HG03045 (cell line): ENCODE measurements at regions not wholly inside any gene's neighbourhood (a gene's known extent, or its start where the extent isn't known, plus 50 kb on each side); places are given as distances from the start of the nearest gene placed in this dataset.
"Not testable (repeated sequence)": the region's sequence is repeated elsewhere in the genome, so short reads cannot be mapped to it uniquely, and the experiment has no call there.

Source experiments
- ATAC-seq: cut with Tn5 transposase; IDR thresholded peaks from one replicate; pipeline ENCODE4 v1.9.1; 2021; ENCODE audit warnings: mild to moderate bottlenecking, moderate library complexity; ENCODE audit not compliant: unreplicated experiment

DNA sequence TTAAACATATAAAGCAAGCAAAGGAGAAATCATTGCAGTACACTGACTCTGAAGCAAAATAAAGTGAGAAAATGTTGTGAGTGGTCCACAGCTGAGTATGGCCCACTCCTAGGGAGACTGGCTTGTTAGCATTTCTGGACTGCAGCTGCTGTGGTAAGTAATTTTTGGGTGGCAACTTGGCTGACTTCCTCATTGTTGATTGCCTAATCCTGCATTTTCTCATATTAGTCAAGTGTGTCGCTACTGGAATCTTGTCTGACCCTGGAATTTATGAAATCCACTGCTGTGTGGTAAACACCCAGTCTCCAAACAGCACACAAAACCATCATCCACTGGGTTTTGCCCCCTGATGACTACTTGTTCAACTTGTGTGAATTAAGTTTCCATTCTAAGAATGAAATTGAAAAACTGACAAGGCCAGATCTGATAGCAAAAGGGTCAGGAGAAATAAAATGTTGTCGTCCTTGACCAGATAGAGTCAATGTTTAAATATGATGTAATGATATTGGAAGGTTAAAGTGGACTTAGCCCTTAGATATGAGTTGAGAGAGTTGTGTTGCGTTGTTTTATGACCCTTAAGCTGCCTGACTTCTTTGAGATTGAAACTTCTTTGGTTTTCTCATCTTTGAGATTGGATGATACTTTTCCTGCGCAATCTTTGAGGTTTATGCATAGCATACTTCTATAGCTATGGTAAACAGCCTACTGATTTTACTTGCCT is 106.6 kb upstream of the SEC22B start:
- not testable (repeated sequence) for ATAC-seq

DNA sequence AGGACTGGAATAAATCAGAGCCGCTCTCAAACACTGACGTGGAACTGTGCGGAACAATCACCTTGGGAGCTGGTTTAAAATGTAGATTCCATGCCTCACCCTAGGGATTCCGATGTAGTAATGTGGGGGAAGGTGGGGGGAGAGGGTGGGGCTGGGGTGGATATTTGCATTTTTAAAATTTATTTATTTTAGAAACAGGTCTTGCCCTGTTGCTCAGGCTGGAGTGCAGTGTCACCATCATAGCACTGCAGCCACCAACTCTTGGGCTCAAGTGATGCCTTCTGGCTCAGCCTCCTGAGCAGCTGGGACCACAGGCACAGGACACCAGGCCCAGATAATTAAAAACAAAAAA is 101.9 kb upstream of the SEC22B start:
- ATAC-seq = not testable (repeated sequence)

DNA sequence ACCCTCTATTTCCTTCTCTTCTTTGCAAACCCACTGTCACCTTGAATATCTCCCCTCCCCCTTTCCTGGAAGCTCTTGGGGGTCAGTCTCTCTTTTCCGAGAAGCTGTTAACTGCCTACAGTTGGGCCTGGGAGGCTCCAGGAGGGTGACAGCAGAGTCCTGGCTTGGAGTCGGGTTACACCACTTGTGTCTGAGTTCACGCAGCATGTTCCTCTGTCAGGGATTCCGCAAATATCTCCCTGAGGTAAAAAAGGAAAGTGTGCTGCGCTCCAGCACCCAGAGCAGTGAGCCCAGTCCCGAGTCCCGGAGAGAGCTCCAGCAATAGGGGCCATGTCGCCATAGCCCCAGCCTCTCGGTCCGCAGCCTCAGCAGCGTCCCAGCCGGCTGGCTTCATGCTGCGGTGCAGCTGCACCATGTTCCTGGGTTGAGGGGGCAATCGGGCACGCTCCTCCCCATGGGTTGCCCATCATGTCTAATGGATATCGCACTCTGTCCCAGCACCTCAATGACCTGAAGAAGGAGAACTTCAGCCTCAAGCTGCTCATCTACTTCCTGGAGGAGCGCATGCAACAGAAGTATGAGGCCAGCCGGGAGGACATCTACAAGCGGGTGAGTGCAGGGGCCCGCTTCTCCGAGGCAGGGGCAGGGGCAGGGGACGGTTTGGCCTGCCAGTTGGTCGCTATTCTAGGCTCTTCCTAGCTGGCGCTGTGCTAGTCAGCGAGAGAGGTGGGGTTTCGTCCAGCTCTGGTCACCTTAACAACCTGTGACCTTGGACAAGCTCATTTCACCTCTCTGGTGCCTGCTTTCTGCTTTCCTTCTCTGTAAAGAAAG is 101.3 kb upstream of the SEC22B start:
- not testable (repeated sequence) for ATAC-seq

DNA sequence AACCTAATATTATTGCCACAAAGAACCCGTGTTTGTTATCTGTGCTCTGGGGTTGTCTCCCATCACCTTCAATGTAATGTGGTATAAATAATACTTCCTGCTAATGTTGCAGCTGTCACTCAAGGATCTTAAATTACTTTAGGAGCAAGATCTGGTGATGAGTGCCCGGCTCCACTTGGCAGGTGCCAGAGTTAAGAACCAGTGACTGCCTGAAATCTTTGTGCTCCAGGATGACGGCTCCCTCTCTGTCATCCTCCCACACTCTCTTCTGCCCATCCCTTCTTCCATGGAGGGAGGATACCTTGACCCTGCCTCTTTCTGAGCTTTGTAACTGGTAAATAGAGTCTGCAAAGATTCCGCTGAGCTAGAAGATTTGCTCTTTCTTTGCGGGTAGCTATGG is 100.4 kb upstream of the SEC22B start:
- not testable (repeated sequence) for ATAC-seq

DNA sequence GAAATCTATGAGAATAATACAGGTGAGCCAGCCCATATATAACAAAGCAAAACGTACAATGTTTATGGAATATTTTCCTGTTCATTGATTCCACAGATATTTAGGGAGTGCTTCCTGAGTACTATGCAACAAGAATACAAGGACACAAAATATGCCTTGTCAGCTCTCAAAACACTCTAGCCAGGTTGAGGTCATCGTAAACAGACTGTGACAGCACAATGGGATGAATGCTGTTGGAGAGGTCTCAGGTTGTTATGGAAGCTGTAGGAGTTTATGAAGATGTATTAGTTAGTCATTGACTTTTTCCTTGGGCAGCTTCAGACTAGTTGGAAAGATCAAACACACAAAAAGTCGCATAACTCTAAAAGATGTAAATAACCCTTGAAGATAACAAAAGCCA is 98.1 kb upstream of the SEC22B start:
- ATAC-seq = not testable (repeated sequence)

DNA sequence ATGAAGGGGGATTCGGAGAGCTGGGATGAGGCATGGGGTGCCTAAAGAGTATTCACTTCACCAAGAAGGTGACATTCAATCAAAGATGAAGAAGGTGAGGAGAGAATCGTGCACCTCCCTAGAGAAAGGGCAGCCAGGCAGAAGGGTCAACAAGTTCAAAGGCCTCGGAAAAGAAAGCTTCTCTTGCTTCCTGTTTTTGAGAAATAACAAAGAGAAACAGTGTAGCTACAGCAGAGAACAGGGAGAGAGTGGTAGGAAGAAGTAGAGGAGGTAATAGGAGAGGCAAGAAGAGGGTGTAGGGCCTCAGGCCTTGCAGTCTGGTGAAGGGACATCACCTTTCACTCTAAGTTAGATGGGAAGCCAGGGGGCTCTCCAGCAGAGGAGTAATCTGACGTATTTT is 97.0 kb upstream of the SEC22B start:
- ATAC-seq = not testable (repeated sequence)

DNA sequence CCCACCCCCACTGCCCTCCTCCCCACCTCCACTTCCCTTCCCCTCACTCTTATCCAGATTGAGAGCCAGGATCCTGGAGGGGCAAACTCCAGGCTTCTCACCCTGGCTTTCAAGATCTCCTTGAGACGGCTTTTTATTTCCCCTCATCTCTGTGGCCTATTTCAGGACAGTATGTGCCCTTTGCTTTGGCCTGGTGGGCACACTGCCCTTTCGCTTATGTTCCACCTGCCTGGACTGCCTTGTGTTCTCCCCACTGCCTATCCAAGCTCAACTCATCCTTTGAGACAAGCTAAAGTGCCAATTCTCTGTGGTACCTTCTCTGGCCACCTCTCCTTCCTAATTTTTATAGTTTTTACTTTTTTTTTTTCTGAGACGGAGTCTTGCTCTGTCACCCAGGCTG is 95.9 kb upstream of the SEC22B start:
- not testable (repeated sequence) for ATAC-seq

DNA sequence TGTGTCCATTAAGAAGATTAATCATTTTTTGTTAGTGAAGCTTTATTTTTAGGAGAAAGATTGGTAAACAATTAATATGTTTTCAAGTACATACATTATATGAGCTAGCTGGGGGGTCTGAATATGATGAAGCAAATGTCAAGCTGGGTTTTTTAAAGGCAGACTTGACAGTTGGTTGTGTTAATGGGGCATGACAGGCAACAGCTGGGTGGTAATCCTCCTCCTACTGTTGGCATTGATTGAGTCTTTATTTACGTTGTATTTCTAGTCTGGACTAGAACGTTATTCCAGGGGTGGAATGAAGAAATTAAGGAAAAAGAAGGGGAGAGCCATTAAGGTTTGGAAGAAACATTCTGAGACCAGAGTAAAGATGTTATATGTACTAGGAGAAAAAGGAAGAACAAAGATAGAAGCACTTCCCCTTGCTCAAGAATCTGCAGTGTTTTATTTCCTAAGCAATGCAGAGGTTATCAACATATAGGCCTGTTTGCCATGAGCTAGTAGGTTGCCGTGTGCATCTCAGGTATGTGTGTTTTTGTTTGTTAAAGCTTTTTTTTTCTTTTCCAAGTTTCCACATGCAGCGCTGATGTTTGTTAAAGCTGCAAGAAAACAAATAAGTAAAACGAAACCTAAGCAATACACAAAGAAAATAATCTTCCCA is 95.4 kb upstream of the SEC22B start:
- ATAC-seq = not testable (repeated sequence)

DNA sequence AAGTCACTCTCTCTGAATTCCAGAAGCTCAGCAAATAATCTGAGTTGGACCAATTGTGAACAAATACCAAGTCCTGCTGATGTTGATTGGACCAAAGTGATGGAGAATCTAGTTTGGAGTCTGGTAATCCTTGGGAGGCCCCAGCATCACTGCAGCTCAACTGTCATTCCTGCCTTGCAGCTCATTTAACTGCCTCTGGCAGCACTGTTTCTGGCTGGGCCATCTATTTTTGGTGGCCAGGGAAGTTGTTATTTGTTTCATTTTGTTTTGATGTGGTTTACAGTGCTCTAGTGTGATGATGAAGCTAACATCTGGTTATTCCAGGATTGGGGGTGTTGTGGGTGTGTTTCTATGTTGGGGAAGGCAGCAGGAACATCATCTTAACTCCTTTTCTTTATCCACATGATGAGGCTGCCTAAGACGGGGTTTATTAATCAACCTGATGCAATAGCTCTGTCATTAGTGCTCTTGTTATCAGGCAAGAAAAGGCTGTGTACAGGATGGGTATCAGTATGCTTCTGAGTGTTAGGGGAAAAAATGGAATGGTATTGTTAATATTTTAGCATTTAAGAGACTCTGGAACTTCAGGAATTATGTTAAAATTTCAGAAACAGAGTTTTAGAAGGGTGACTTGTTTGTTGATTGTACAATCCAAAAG is 91.7 kb upstream of the SEC22B start:
- not testable (repeated sequence) for ATAC-seq

DNA sequence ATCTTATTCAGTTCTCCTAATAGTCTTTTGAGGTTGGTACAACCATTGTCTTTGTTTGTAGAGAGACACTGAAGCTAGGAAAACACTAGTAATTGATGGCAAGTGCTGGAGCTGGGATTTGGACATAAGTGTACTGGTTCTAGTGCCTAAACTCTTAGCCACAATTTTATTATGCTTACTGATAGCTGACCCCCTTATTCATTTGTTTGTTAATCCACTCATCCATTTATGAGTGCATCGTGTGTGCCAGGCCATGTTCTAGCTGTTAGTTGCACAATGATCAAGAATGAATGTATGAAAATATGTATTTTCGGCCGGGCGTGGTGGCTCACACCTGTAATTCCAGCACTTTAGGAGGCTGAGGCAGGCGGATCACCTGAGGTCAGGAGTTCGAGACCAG is 88.2 kb upstream of the SEC22B start:
- not testable (repeated sequence) for ATAC-seq

DNA sequence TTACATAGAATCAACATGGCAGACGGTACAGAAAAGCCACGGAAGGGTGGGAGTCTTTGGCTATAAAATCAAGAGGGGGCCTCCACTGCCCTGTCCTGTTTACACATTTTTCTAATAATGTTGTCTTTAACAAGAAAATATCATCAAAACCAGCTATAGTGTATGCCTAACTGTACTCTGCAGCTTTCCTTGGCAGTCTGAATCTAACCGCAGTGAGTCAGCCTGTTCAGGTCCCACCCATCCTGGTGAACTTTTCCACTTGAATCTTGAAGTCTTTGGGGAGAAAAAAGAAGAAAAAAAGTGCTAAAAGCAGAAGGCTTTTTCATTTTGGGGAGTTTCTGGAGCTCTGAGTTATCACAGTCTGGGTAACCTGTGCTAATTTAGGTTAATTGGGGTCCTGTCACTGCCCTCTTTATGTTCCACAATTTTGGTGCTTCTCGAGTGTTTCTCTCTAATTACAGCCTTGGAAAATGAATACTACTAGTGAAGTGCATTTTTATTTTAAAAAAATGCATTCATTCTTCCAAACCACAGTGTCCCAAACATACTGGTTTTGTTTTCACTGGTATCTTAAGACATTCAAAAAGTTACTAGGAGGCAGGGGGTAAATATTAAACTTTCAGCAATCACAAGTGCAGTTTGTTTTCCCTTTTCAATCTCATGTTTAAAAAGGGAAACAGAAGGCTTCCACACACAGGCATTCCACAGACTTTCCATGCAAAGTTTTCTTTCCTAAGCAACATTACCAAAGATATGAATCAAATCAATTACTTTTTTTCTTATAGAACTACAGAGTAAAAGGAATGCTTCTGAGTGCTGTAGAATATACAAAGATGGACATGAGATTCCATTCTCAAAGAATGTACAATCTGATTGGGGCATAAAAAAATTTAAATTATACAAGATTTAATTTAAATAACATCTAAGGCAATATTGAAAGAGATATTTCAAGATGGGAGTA is 86.8 kb upstream of the SEC22B start:
- not testable (repeated sequence) for ATAC-seq

DNA sequence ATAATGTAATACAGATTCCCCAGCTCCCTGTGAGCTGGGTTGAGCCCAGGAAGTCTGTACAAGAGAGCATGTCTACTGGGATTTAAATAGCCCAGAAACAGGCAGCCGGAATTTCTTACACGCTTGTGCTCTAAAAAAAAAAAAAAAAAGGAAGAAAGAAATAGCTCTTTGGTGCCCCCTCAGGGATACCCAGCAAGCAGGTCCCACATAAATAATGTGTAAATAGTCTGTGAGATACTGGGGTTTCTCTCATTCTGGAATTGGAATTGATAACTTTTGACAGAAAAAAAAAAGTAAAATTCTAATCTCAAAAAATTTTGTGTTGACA is 81.4 kb upstream of the SEC22B start:
- ATAC-seq = not testable (repeated sequence)

DNA sequence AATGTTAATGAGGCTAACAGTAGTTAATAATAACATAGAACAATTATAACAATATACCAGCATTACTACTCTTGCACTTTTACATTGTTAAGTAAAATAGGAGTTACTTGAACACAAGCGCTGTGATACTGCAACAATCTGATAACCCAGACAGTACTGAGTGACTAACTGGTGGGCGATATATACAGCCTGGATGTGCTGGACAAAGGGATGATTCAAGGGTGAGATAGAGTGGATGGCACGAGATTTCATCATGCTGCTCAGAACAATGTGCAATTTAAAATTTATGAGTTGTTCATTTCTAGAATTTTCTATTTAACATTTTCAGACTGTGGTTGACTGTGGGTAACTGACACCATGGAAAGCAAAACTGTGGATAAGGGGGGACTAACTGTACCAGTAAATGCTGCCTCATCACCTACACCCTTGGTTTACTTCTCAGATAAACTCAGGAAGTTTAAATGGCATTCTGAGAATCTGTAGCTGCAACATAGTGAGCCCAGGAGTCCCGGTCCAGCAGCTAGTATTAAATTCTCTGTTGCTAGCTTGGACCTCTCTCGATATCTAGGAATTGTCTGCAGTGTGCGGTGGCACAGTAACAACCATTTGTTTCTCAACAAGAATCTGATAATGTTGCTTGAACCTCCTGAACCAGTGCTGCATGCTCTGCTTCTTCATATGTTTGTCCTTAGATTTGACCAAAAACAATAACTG is 80.9 kb upstream of the SEC22B start:
- ATAC-seq = not testable (repeated sequence)

DNA sequence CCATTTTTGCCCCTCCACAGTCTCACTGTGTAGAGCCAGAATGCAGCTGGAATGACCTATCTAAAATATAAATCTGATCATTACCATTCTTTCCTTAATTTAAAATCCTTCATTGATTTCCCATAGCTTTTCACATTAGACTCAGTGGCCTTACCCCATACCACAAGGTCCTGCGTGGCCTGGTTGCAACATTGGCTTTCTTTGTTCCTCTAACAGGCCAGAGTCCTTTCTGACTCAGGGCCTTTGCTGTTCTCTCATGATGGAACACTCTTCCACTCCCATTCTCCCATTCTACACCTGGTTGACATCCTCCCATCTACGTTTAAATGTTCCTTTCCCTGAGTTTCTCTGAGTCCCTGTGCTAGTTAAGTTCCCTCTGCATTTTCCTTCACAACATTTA is 74.4 kb upstream of the SEC22B start:
- ATAC-seq = not testable (repeated sequence)

DNA sequence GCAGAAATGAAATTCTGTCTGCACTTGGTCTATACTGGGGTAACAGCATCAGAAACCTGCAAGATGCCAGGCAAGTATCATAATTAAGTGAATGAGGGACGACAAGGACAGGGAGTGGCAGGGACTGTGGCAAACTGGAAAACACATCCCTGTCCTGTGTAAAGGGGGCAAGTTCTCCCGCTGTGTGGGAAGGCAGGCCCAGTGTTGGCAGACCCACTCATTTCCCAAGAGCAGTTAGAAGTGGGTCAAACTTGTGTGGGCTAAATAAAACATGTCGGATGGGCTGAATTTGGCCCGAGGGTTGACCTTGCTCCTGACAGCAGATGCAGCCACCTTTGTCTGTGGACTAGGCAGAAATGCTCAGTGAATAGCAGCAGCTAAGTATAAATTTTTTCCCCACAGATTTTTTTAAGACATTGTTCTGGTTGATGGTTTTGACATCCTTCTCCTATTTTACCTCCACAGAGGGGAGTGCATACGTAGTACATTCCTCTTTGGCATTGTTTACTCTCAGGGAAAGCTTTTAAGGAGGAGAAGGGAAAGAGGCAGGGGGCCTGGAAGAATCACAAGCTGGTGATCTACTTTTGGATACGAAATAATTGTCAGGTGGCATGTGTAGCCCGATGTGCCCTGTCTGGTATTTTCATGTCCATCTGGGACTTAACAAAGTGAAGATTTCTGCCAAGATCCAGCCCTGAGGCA is 72.6 kb upstream of the SEC22B start:
- not testable (repeated sequence) for ATAC-seq

DNA sequence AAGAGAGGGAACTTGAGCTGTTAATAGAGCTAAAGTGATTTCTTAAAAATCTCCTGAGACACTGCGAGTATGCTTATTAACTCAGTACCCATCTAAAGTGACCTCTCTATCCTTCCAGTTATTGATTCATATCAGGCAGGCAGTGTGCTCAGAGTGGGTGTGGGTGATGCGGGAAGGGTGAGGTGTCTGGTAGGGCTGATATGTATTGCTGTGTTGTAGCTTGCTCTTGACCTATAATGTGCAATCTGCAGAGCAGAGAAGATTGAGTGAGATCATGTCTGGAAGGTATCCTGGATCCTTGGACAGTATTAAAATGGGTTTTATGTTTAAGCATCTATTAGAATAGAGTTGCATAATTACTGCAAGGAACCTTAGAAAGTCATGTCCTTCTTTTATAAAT is 71.9 kb upstream of the SEC22B start:
- not testable (repeated sequence) for ATAC-seq

DNA sequence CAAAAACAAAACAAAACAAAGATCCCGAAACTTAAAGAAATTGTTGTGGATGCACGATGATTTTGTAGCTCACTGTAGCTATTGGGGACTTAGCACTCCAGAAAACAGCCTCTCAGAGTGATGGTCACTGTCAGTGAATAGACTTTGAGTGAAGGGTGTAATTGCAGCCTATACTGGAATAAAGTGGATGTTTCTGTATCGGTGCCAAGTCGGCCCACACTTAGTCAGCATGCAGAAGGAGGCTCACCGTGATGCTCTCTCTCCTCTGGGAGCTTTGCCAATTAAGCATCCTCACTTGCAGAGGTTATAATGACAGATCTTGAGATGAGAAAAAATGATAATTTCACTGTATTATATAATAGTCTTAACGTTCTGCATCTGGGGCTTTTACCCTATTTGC is 67.5 kb upstream of the SEC22B start:
- ATAC-seq = not testable (repeated sequence)

DNA sequence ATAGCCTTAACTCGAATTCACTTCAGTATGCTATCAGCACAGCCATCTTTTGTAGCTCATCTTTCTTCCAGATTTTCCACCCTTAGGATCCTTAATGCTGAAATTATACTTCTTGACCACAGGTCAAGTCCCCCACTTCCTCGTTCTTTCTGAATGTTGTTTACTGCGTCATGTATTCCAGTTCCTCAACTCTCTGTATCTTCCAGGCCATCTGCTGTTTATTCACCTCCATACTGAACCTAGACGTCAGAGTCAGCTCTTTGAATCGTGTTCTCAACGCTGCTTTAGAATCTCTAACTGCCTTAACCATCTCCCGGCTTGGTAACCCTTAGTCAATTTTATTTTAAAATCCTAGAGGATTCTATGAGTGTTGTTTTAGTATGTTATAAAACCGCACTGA is 66.3 kb upstream of the SEC22B start:
- ATAC-seq = not testable (repeated sequence)

DNA sequence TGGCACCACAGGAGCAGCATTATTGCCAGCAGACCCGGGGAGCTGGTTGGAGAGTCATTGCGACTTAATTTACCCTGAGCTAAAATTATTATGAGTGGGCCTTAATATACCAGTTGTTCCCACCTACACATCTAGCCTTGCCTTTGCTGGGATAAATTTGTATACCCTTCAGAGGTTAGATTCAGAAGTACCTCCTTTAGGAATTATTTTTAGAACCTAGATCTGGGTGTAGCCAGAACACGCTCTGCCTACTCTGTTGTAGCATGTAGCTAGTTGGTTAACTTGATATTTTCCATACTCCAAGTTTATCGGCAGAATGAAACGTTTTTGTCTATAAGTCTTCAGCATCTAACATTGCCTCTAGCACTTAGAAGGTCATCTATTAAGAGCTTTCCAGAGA is 65.5 kb upstream of the SEC22B start:
- ATAC-seq = not testable (repeated sequence)
